ENCODE measurements at regions not wholly inside any gene's neighbourhood (a gene's known extent, or its start where the extent isn't known, plus 50 kb on each side); places are given as distances from the start of the nearest gene placed in this dataset.

GRCh38 chr6:77340331-77340730, 123.0 kb downstream of the HTR1B start:
- no peaks in the 10 kb centered on the region for H3K9me3 ChIP-seq
- TF ChIP-seq POLR2A (IDR thresholded peaks at IDR 0.05): no peak
- TF ChIP-seq CTCF (IDR thresholded peaks at IDR 0.05): no peak
- TF ChIP-seq EP300 (IDR thresholded peaks at IDR 0.05): no peak
- 58 to 88% methylated on average over 4 of the region's 4 CpGs for WGBS, 2 donors

GRCh38 chr6:77339926-77340325, 123.4 kb downstream of the HTR1B start:
- no peaks in the 10 kb centered on the region for H3K27me3 ChIP-seq
- no peak overlapping the region for H3K27ac ChIP-seq
- peaks cover 0 to 4% (median 0%) of the 10 kb centered on the region in 4 donors for H3K9me3 ChIP-seq
- no peaks in the 10 kb centered on the region for H3K4me1 ChIP-seq
- no peak overlapping the region for H3K4me3 ChIP-seq
- TF ChIP-seq EP300 (IDR thresholded peaks at IDR 0.05) (no peak), POLR2A (IDR thresholded peaks at IDR 0.05) (no peak), CTCF (IDR thresholded peaks at IDR 0.05) (no peak)
- WGBS, 2 donors: 84% methylated on average over 2 of the region's 2 CpGs
- no peaks in the 10 kb centered on the region for H3K36me3 ChIP-seq
- DNase-seq (ENCODE audit: low spot score in 2 of 2): no peak

More at GRCh38 chr6:77340331-77340730, 123.0 kb downstream of the HTR1B start:
- no peaks in the 10 kb centered on the region for H3K27me3 ChIP-seq
- H3K36me3 ChIP-seq: no peaks in the 10 kb centered on the region
- no peak for DNase-seq (ENCODE audit: low spot score in 2 of 2)
- H3K4me1 ChIP-seq: no peaks in the 10 kb centered on the region
- no peak overlapping the region for H3K4me3 ChIP-seq
- no peak overlapping the region for H3K27ac ChIP-seq

- peaks cover 0 to 27% (median 0%) of the 10 kb centered on the region in 4 donors for H3K9me3 ChIP-seq
- H3K27ac ChIP-seq: no peak overlapping the region
- TF ChIP-seq CTCF (IDR thresholded peaks at IDR 0.05) (no peak), EP300 (IDR thresholded peaks at IDR 0.05) (no peak), POLR2A (IDR thresholded peaks at IDR 0.05) (no peak)
- no peaks in the 10 kb centered on the region for H3K27me3 ChIP-seq
- H3K4me1 ChIP-seq: no peaks in the 10 kb centered on the region
- no peak for DNase-seq (ENCODE audit: low spot score in 2 of 2)
- H3K4me3 ChIP-seq: no peak overlapping the region
- no peaks in the 10 kb centered on the region for H3K36me3 ChIP-seq
Measured at GRCh38 chr6:77337392-77337791, 125.9 kb downstream of the HTR1B start.

- Histone ChIP-seq H3K9me3 (peaks cover 0 to 27% (median 0%) of the 10 kb centered on the region in 4 donors), H3K27me3 (no peaks in the 10 kb centered on the region), H3K27ac (no peak overlapping the region), H3K36me3 (no peaks in the 10 kb centered on the region), H3K4me3 (no peak overlapping the region), H3K4me1 (no peaks in the 10 kb centered on the region)
- WGBS, 2 donors: 77 to 92% methylated on average over 3 of the region's 3 CpGs
- no peak for DNase-seq (ENCODE audit: low spot score in 2 of 2)
- TF ChIP-seq EP300 (IDR thresholded peaks at IDR 0.05) (no peak), CTCF (IDR thresholded peaks at IDR 0.05) (no peak), POLR2A (IDR thresholded peaks at IDR 0.05) (no peak)
Measured at GRCh38 chr6:77334093-77334492, 129.2 kb downstream of the HTR1B start.

- H3K27me3 ChIP-seq: no peaks in the 10 kb centered on the region
- no peaks in the 10 kb centered on the region for H3K36me3 ChIP-seq
- peaks cover 0 to 27% (median 0%) of the 10 kb centered on the region in 4 donors for H3K9me3 ChIP-seq
- WGBS, 2 donors: 95 to 98% methylated on average over 15 of the region's 15 CpGs
- no peak overlapping the region for H3K27ac ChIP-seq
- DNase-seq (ENCODE audit: low spot score in 2 of 2): no peak
- H3K4me1 ChIP-seq: no peaks in the 10 kb centered on the region
- TF ChIP-seq EP300 (IDR thresholded peaks at IDR 0.05) (no peak), CTCF (IDR thresholded peaks at IDR 0.05) (no peak), POLR2A (IDR thresholded peaks at IDR 0.05) (no peak)
- H3K4me3 ChIP-seq: no peak overlapping the region
Measured at GRCh38 chr6:77332915-77333623, 130.2 kb downstream of the HTR1B start.
